ENCODE measurements at regions not wholly inside any gene's neighbourhood (a gene's known extent, or its start where the extent isn't known, plus 50 kb on each side); places are given as distances from the start of the nearest gene placed in this dataset.

DNA sequence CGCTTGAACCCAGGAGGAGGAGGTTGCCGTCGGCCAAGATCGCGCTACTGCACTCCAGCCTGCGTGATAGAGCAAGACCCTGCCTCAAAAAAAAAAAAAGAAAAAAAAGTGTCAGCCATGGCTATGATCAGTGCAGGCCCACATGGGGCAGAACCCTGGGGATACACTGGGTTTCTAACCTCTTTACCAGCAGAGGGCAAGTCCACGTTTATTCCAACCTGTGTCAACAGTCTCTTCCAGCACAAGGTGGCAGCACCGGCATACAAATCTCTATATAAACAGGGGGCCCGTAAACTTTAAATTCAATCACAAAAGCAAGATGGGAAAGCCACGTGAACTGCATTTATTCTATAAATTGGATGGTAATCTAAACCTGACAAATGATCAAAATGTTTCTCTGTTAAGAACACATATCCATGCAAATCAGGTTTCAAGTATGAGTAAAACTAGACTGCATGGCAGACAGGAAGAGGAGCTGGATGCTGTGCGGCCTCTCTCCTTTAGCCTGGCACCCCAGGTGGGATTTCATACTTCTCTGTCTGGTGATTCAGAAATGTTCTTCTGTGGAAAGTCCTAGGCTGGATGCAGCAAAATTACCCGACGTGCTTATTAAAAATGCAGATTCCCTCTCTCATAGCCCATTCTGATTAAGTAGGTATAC lies 60.0 kb upstream of the STEAP1B start:
- Histone ChIP-seq H3F3A (ENCODE audit: low read depth) (no peaks in the 10 kb centered on the region), H3K36me3 (no peaks in the 10 kb centered on the region), H3K4me1 (peaks cover 20% of the 10 kb centered on the region), H3K27ac (no peak overlapping the region), H2AFZ (replicated peaks) (no peak overlapping the region), H3K27me3 (no peaks in the 10 kb centered on the region), H3K4me3 (no peak overlapping the region), H3K9ac (no peak overlapping the region), H3K79me2 (ENCODE audit: low read depth) (no peaks in the 10 kb centered on the region), H3K4me2 (no peak overlapping the region), H3K9me3 (ENCODE audit: low read depth) (no peaks in the 10 kb centered on the region), H4K20me1 (ENCODE audit: low read depth) (no peaks in the 10 kb centered on the region)
- TF ChIP-seq, protein P1, sequence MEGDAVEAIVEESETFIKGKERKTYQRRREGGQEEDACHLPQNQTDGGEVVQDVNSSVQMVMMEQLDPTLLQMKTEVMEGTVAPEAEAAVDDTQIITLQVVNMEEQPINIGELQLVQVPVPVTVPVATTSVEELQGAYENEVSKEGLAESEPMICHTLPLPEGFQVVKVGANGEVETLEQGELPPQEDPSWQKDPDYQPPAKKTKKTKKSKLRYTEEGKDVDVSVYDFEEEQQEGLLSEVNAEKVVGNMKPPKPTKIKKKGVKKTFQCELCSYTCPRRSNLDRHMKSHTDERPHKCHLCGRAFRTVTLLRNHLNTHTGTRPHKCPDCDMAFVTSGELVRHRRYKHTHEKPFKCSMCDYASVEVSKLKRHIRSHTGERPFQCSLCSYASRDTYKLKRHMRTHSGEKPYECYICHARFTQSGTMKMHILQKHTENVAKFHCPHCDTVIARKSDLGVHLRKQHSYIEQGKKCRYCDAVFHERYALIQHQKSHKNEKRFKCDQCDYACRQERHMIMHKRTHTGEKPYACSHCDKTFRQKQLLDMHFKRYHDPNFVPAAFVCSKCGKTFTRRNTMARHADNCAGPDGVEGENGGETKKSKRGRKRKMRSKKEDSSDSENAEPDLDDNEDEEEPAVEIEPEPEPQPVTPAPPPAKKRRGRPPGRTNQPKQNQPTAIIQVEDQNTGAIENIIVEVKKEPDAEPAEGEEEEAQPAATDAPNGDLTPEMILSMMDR (IDR thresholded peaks at IDR 0.05), result peak; percentile 94
- no peak for TF ChIP-seq EZH2 (IDR thresholded peaks at IDR 0.05)
- TF ChIP-seq EZH2phosphoT487 (IDR thresholded peaks at IDR 0.05), result no peak
- Mint-ChIP-seq H3K36me3 (peaks cover 2% of the 10 kb centered on the region), H3K27ac (peak overlapping the region; percentile 16), H3K4me1 (peaks cover 29% of the 10 kb centered on the region), H3K4me3 (peak overlapping the region; percentile 11), H3K9me3 (peaks cover 2% of the 10 kb centered on the region), H3K27me3 (ENCODE audit: insufficient read depth, low read depth) (peaks cover 7% of the 10 kb centered on the region)
- DNase-seq (ENCODE audit: low spot score), result peak; percentile 80

- no peak overlapping the region for H3K4me3 ChIP-seq
- no peaks in the 10 kb centered on the region for H3F3A ChIP-seq (ENCODE audit: low read depth)
- no peak overlapping the region for H3K4me2 ChIP-seq
- peaks cover 6% of the 10 kb centered on the region for H3K4me1 ChIP-seq
- no peak for DNase-seq (ENCODE audit: low spot score)
- H2AFZ ChIP-seq (replicated peaks), result no peak overlapping the region
- no peak overlapping the region for H3K4me3 Mint-ChIP-seq
- H3K36me3 Mint-ChIP-seq, result peaks cover 2% of the 10 kb centered on the region
- no peak overlapping the region for H3K9ac ChIP-seq
- H4K20me1 ChIP-seq (ENCODE audit: low read depth), result no peaks in the 10 kb centered on the region
- H3K36me3 ChIP-seq, result no peaks in the 10 kb centered on the region
- no peaks in the 10 kb centered on the region for H3K27me3 ChIP-seq
- peaks cover 15% of the 10 kb centered on the region for H3K4me1 Mint-ChIP-seq
- H3K79me2 ChIP-seq (ENCODE audit: low read depth), result no peaks in the 10 kb centered on the region
- H3K9me3 Mint-ChIP-seq, result peaks cover 2% of the 10 kb centered on the region
- H3K27me3 Mint-ChIP-seq (ENCODE audit: insufficient read depth, low read depth), result peaks cover 6% of the 10 kb centered on the region
- no peak overlapping the region for H3K27ac ChIP-seq
- no peak for TF ChIP-seq EZH2 (IDR thresholded peaks at IDR 0.05)
- TF ChIP-seq, protein P1 (IDR thresholded peaks at IDR 0.05), result no peak
- TF ChIP-seq EZH2phosphoT487 (IDR thresholded peaks at IDR 0.05), result no peak
- no peak overlapping the region for H3K27ac Mint-ChIP-seq
- H3K9me3 ChIP-seq (ENCODE audit: low read depth), result no peaks in the 10 kb centered on the region
Measured at GRCh38 chr7:22557167-22557566, 57.2 kb upstream of the STEAP1B start.

GRCh38 chr7:22555476-22555875 lies 55.5 kb upstream of the STEAP1B start:
- TF ChIP-seq EZH2 (IDR thresholded peaks at IDR 0.05), result no peak
- no peak for TF ChIP-seq EZH2phosphoT487 (IDR thresholded peaks at IDR 0.05)
- TF ChIP-seq, protein P1 (IDR thresholded peaks at IDR 0.05), result no peak
- Histone ChIP-seq H3K27me3 (peaks cover 9% of the 10 kb centered on the region), H3K79me2 (ENCODE audit: low read depth) (no peaks in the 10 kb centered on the region), H3K9ac (no peak overlapping the region), H3K27ac (no peak overlapping the region), H2AFZ (replicated peaks) (no peak overlapping the region), H3K9me3 (ENCODE audit: low read depth) (no peaks in the 10 kb centered on the region), H3F3A (ENCODE audit: low read depth) (no peaks in the 10 kb centered on the region), H4K20me1 (ENCODE audit: low read depth) (no peaks in the 10 kb centered on the region), H3K4me2 (no peak overlapping the region), H3K4me3 (no peak overlapping the region), H3K4me1 (no peaks in the 10 kb centered on the region), H3K36me3 (no peaks in the 10 kb centered on the region)
- peaks cover 6% of the 10 kb centered on the region for H3K4me1 Mint-ChIP-seq
- H3K9me3 Mint-ChIP-seq, result peaks cover 2% of the 10 kb centered on the region
- no peak overlapping the region for H3K27ac Mint-ChIP-seq
- peaks cover 2% of the 10 kb centered on the region for H3K36me3 Mint-ChIP-seq
- H3K27me3 Mint-ChIP-seq (ENCODE audit: insufficient read depth, low read depth), result peaks cover 12% of the 10 kb centered on the region
- H3K4me3 Mint-ChIP-seq, result no peak overlapping the region
- DNase-seq (ENCODE audit: low spot score), result no peak
